ENCODE measurements at regions not wholly inside any gene's neighbourhood (a gene's known extent, or its start where the extent isn't known, plus 50 kb on each side); places are given as distances from the start of the nearest gene placed in this dataset.
"Not testable (repeated sequence)": the region's sequence is repeated elsewhere in the genome, so short reads cannot be mapped to it uniquely, and the experiment has no call there.

GRCh38 chr16:59368586-59368985 lies 634.5 kb upstream of the GOT2 start:
- no peak for DNase-seq (ENCODE audit: low read depth)

DNA sequence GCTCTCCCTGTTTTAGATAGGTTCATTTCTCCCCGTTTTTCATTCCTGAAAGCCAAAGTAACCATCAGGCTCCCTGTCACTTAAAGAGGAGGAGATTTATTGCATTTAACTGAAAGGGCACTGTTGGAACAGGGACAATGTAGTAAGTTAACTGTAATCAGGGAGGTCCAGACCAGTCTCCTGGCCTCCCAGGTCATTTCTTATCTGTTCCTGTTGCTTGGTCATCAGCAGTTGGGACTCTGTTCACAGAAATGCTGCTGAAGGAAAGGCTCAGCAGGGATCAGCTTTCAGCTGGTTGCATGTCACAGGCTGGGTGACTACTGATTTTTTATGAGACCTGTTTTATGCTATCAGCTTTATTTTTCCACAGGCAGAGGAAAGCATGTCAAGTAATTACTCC lies 622.6 kb upstream of the GOT2 start:
- DNase-seq (ENCODE audit: low read depth), result peak; percentile 2

GRCh38 chr16:59356144-59356543 lies 622.0 kb upstream of the GOT2 start:
- no peak for DNase-seq (ENCODE audit: low read depth)

- no peak for DNase-seq (ENCODE audit: low read depth)
These were observed 621.6 kb upstream of the GOT2 start for GRCh38 chr16:59355704-59356103.

DNA sequence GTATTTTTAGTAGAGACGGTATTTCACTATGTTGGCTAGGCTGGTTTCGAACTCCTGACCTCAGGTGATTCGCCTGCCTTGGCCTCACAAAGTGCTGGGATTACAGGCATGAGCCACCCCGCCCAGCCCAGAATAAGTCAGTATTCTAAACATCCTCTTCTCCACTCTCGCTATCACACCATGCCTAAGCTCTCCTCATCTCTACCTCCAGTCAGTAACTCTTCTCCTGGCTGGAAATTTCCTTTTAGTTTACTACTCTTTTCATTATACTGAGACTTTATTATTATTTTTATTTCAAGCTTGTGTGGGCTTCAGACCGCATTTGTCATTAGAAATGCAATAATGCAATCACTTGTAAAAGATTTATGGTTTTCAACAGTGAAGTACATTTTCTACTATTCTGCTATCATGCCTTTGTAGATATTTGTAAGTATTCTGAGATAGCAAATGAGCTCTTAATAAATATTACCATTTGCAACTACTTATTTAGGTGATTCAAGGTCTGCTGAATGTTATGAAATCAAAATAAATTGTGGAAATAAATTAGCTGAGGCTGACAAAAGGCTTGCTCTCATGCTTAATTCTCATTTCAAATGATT lies 617.3 kb upstream of the GOT2 start:
- DNase-seq (ENCODE audit: low read depth), result no peak

GRCh38 chr16:59350670-59351069 lies 616.6 kb upstream of the GOT2 start:
- DNase-seq (ENCODE audit: low read depth), result no peak

DNA sequence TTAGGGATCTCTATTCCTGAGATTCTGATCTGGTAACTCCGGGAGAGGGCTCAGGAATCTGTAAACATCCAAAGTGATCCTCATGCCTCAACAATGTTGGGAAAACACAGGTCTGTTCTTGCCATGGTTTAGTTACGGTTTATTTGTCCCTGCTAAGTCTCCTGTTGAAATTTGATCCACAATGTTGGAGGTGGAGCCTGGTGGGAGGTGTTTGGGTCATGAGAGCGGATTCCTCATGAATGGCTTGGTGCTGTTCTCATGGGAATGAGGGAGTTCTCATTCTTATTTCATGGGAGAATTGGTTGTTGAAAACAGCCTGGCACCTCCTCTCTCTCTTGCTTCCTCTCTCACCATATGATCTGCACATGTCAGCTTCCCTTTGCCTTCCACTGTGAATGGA lies 608.6 kb upstream of the GOT2 start:
- DNase-seq (ENCODE audit: low read depth), result no peak

DNA sequence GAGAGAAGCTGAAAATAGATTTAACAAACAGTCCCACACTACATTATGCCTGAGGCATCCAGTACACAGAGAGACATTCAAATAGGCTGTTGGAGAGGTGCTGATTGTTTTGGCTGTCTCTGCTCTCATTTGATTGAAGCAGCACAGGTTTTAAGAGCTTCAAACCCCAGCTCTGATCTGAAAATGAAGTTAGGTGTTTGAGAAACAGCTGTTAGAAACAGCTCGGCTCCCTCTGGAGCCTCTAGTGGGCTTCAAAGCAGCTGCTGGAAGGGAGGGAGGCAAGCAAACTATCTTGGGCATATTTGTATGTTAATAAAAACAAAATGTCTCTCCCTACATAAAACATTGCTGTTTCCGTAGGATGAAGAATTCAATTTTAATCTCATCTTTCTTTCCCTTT lies 607.3 kb upstream of the GOT2 start:
- peak; percentile 29 for DNase-seq (ENCODE audit: low read depth)

- DNase-seq (ENCODE audit: low read depth), result no peak
These were observed 605.8 kb upstream of the GOT2 start for GRCh38 chr16:59339871-59340270.

DNA sequence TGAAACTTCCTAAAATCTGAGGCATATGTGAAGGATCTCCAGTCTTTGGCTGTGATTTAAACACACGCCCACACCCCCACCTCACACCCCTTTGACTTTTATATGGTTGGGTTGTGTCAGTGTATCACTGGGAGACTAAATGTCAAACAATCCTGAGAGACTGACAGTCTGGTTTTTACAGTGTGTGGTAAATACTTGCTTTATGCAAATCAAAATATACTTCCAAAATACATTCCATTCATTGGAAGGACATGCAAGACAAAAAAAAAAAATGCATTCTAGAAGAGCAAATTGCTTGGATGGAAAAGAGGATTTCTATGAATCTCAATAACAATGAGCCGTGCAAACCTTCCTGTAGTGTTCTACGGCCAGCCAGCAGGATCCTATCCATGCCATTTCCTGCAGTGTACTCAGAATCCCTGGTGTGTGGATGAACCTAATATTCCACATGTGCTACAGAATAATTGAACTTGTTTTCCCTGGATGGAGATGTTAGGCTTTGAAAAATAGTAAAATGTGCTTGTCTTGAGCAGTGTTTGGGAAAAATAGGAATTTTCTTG lies 602.1 kb upstream of the GOT2 start:
- DNase-seq (ENCODE audit: low read depth), result no peak

GRCh38 chr16:59331708-59332107 lies 597.6 kb upstream of the GOT2 start:
- not testable (repeated sequence) for DNase-seq (ENCODE audit: low read depth)

DNA sequence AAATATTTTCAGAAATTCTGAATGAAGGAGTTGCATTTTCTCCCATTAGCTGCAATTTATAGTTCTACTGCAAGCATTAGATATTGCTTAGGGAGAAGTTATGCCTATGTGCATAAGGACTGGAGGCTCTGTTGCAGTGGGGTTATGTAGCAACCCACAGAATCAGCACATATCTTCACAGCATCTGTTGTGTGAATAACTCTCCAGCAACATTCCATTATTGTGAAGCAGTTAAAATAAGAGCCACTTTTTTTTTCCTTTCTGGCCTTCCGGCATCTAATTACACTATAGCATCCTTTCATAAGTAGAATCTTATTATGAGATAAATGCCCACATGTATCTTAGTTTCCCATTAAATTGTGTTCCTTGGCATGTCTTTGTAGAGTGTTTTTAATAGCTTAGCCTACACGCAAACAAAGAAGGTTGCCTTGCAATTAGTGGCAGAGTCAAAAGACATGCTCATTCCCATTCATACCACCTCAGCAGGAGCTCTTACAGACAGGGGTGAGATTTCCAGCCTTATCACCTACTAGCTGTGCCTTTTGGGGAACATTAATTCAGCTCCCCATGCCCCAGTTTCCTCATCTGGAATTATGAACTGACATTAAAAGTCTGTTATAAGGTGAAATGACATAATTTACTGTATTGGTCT lies 596.0 kb upstream of the GOT2 start:
- peak; percentile 46 for DNase-seq (ENCODE audit: low read depth)

GRCh38 chr16:59328961-59329360 lies 594.8 kb upstream of the GOT2 start:
- DNase-seq (ENCODE audit: low read depth), result no peak

- DNase-seq (ENCODE audit: low read depth), result no peak
These were observed 593.8 kb upstream of the GOT2 start for GRCh38 chr16:59327894-59328293.

DNA sequence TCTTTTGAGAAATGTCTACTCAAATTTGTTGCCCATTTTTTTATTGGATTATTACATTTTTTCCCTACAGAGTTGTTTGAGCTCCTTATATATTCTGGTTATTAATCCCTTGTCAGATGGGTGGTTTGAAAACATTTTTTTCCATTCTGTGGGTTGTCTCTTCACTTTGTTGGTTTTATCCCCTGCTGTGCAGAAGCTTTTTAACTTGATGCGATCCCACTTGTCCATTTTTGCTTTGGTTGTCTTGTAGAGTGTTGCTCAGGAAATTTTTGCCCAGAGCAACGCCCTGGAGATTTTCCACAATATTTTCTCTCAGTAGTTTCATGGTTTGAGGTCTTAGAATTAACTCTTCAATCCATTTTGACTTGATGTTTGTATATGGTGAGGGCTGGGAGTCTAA lies 592.8 kb upstream of the GOT2 start:
- DNase-seq (ENCODE audit: low read depth), result no peak

GRCh38 chr16:59324462-59324861 lies 590.3 kb upstream of the GOT2 start:
- no peak for DNase-seq (ENCODE audit: low read depth)

- no peak for DNase-seq (ENCODE audit: low read depth)
These were observed 586.5 kb upstream of the GOT2 start for GRCh38 chr16:59320657-59321056.

DNA sequence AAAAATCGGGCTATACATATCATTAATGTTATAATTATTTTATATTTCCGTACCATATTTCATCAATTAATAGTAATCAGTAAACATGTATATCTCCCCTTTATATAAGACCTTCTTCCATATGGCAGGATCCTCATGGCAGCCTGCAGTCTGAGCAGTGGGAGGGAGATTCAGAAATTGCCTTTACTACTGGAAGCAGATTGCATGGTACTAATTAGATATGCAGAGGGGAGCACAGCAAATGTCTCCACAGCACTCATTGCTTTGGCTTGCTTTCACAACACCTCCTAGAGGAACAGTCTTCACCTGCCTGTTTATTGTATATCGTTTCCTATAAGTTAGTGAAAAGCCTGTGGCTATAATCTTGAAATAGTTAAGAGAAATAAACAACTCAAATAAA lies 585.8 kb upstream of the GOT2 start:
- no peak for DNase-seq (ENCODE audit: low read depth)

DNA sequence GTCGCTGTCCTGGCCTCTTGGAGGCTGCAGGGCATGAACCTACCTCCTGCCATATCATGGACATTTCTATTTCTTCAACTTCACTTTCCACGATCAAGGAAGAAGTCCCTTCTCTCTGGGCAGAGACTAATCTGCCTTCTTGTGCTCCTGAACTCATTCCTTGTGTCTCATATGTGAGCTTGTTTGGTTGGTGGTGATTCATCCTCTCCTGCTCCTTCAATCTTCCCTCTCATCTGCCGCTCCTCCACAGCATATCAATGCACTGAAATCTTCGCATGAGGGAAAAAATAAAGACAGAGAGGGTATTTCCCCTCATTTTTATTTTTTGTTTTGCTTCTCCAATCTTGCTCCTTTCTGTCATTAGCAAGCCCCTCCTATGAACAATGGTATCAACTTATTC lies 571.7 kb upstream of the GOT2 start:
- no peak for DNase-seq (ENCODE audit: low read depth)

- DNase-seq (ENCODE audit: low read depth), result no peak
These were observed 562.8 kb upstream of the GOT2 start for GRCh38 chr16:59296888-59297287.

- DNase-seq (ENCODE audit: low read depth), result peak; percentile 9
These were observed 562.0 kb upstream of the GOT2 start for GRCh38 chr16:59295993-59296736.

DNA sequence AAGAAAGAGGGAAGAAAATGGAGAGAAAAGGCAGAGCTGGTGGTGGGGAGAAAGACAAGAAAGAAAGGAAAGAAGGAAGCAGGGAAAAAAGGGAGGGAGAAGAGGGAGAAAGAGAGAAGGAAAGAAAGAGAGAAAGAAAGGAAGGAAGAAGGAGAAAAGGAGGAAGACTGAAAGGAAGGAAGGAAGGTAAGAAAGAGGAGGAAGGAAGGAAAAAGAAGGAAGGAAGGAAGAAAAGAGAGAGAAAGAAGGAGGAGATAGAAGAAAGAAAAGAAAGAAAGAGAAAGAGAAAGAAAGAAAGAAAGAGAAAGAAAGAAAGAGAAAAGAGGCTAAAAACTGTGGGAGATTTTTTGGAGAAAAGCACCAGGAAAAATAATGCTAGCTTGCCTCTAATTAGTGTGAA lies 561.4 kb upstream of the GOT2 start:
- DNase-seq (ENCODE audit: low read depth), result no peak

Data from myocyte (in vitro differentiated cells).